Bone marrow (tissue), 2 donors: ENCODE measurements at regions not wholly inside any gene's neighbourhood (a gene's known extent, or its start where the extent isn't known, plus 50 kb on each side); places are given as distances from the start of the nearest gene placed in this dataset.
"Not testable (repeated sequence)": the region's sequence is repeated elsewhere in the genome, so short reads cannot be mapped to it uniquely, and the experiment has no call there.

Experiments
- DNase-seq, 2 donors: peaks; one replicate each; lab custom pipeline; 2025; lab: John Stamatoyannopoulos, UW

- no peak for DNase-seq
Observed at GRCh38 chr18:40258311-40258710, 1696.7 kb upstream of the PIK3C3 start.

- DNase-seq, result no peak
Observed at GRCh38 chr18:40250236-40250635, 1704.8 kb upstream of the PIK3C3 start.

- DNase-seq, result no peak
Observed at GRCh38 chr18:40249390-40250080, 1705.5 kb upstream of the PIK3C3 start.

DNA sequence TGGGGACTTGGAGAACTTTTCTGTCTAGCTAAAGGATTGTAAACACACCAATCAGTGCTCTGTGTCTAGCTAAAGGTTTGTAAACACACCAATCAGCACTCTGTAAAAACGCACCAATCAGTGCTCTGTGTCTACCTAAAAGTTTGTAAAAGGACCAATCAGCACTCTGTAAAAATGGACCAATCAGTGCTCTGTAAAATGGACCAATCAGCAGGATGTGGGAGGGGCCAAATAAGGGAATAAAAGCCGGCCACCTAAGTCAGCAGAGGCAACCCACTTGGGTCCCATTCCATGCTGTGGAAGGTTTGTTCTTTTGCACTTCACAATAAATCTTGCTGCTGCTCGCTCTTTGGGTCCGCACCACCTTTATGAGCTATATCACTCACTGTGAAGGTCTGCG, 1709.4 kb upstream of the PIK3C3 start:
- not testable (repeated sequence) for DNase-seq

GRCh38 chr18:40243607-40244006, 1711.4 kb upstream of the PIK3C3 start:
- DNase-seq, result no peak

GRCh38 chr18:40235836-40236235, 1719.2 kb upstream of the PIK3C3 start:
- DNase-seq, result no peak

- DNase-seq, result no peak
Observed at GRCh38 chr18:40235323-40235722, 1719.7 kb upstream of the PIK3C3 start.

DNA sequence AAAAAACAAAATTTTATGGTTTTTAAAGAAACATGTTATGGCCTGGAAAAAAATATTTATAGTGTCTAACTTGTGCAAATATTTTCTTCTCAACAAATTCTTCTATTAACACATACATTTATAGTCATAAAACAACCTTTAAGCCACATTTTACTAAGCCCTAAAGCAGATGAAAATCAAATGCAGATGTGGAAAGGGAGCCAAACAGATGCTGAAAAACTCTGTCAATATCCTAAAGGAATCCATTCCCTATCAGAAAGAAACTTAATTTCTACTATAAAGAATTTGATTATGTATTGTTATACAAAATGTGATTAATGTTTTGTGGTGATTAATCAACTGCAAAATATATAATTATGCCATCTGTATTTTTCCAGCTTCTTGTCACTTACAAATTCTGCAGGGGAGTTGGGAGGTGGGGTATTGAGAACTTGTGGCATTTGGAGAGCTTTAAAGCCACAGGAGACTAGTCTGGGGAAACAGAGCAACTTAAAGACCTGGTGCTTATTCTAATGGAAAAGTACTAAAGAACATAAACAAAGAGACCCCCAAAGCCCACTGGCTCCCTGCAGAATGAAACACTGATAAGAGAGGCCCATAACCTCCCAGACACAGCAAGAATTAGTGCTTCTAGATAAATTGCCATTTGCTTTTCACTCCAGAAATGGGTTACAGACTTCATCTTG, 1721.0 kb upstream of the PIK3C3 start:
- DNase-seq, result no peak

DNA sequence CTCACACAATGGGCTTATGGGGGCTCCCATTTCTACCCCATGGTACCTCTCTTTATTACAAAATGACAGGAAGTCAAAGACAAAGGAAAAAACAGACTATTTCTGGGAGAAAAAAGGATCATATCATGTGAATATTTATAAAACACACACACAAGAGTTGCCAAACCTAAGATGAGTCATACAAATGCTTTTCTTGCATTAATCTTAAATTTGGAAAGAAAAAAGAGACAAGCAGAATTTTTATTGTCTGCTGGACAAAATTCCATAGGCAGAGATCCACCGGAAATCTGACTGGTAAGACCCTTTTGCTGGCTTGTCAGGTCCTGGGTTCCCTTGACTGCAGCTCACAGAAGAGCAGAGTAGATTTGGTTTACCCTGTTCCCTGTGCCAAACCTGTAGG, 1732.3 kb upstream of the PIK3C3 start:
- no peak for DNase-seq

GRCh38 chr18:40216856-40217255, 1738.2 kb upstream of the PIK3C3 start:
- no peak for DNase-seq

- DNase-seq, result no peak
Observed at GRCh38 chr18:40215979-40216378, 1739.1 kb upstream of the PIK3C3 start.

DNA sequence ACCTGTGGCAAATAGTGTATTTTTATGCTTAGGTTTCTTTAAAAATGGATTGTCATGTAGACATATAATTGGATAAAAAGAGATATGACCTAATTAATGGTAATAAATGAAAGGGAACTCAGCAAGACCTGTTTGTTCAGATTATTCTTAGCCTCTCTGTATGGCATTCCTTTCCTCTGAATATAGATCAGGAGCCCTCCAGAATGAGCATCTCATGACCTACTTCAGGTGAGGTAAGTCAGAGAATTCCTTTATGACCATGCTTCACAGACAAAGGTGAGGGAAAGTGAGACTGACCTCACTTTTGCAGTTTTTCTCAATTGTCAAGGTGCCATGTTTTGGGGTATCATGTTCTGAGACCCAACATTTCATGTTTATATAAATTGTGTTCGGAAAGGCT, 1744.3 kb upstream of the PIK3C3 start:
- no peak for DNase-seq

- no peak for DNase-seq
Observed at GRCh38 chr18:40208958-40209357, 1746.1 kb upstream of the PIK3C3 start.

GRCh38 chr18:40197711-40198110, 1757.3 kb upstream of the PIK3C3 start:
- no peak for DNase-seq

GRCh38 chr18:40186677-40187076, 1768.4 kb upstream of the PIK3C3 start:
- no peak for DNase-seq

DNA sequence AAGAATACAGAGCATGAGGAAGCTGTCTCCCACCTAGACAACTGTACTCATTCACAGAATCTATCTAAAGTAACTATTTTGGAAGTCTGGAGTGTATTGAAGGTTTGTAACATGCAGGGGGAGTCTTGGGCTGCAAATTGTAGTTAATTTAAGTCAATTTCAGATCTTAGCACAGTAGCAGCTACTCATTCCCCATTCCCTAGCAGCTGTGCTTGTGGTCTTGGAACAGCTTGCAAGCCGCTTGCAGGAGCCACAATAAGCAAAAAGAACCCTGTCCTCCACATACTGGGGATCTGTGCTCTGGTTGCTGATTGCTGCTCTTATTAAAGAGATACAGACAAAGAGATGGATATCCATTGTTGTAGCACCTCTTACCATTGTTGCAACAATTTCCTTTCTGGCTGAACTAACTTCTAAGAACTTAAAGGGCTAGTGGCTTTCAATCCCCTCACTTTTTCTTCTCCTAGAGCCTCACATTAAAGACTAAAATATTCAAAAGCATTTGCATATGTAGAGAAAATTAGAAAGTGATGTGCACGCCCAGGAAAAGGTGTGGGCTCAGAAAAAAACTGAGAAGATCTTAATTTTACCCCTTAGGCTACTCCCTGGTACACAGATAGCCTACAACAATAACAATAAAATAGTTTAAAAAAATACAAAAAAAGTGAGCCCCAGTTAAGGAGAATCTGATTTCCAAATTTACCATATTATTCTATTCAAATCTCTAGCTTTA, 1775.1 kb upstream of the PIK3C3 start:
- DNase-seq, result no peak

DNA sequence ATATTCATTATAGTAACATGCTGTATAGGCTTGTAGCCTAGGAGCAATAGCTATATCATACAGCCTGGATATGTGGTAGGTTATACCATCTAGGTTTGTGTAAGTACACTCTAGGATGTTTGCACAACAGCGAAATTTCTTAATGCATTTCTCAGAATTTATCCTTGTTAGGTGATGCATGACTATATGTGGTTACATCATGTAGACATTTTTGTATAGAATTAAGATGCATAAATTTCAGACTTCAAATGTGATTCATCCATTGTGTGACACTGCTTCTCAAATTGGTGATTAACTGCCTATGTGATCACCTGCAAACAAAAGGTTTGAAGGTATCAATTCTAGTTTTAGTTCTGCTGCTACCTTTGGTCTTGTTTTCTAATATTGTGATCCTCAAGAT, 1787.0 kb upstream of the PIK3C3 start:
- no peak for DNase-seq

GRCh38 chr18:40163254-40163653, 1791.8 kb upstream of the PIK3C3 start:
- DNase-seq, result no peak

DNA sequence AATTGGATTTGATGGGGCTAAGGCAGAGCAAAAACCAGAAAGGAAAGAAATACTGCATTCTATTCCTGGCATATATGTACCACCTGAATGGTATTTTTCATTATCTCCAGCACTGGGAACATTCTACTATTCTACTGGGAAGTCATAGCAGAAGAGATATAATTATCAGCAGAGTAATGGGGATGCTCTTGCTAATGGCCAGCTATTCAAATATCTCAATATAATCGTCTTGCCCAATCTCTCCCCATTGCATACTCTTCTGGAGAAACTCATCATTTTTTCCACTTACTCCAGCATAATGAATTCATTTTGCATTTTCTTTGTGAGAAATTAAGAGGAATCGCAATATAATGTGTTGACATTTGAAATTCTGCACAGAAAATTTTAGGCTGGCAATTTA, 1794.7 kb upstream of the PIK3C3 start:
- no peak for DNase-seq

DNA sequence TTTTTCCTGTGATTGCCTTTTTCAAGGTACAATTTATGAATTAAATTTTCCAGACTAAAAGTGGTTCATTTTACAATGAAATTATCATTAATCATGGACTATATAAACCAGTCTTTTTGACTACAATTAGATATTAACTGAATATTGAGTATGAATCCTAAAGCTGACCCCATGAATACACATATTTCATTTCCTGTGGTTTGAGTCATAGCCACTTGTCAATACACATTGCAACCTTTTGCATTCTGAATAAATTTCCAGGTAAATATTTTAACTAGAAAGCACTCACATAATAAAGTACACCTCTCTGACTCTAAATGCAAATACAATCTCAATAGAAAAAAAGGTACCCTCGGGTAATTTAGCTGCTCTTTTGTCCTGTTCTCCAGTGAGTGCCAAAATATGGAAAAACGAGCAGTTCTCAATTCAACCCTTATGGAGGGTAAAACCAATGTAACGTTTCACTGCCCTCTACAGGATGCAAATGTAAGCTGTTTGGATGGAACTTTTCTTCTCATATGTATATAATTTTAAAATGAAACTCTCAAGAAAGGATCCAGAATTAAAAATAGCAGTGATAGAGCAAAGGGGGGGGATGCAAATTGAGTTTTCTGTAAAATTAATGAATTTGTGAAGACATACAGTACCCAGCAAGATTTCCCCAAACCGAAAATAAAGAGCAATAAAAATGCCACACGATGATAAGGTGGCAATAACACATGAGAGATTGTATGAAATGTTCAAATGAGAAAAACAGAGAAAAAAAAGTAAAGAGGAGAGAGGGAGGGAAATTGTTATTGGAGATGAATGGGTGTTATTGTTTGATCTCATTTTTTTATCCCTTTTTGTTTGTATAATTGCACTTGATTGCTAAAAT, 1795.7 kb upstream of the PIK3C3 start:
- DNase-seq, result peak in 1 of 2 donors; percentile 4

DNA sequence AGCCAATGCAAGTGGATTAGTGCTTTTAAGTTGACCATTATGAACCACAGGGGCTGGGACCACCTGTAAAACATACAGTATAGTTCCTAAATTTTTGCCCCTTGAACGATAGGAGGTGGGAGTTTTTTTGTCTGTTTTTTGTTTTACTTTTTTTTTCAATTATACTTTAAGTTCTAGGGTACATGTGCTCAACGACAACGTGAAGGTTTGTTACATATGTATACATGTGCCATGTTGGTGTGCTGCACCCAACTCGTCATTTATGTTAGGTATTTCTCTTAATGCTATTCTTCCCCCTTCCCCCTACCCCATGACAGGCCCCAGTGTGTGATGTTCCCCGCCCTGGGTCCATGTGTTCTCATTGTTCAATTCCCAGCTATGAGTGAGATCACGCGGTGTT, 1797.9 kb upstream of the PIK3C3 start:
- DNase-seq, result no peak

DNA sequence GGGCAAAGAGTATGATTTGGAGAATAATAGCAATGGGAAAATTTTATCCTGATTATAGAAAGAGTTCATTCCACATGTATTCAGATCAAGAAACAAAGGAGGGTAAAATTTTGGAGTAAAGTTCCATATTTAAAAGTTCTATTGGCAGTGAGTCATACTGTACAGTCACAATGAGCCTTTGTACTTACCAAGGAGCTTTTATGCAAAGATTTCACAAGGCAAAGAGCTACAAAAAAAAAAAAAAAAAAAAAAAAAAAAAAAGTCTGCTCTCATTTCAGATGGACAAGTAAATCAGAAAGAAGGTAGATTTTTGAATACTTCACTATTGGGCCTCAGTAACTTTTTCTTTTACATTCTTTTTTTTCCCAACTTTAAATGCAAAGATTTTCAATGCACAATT, 1802.2 kb upstream of the PIK3C3 start:
- no peak for DNase-seq
